ENCODE measurements at regions not wholly inside any gene's neighbourhood (a gene's known extent, or its start where the extent isn't known, plus 50 kb on each side); places are given as distances from the start of the nearest gene placed in this dataset.

- in situ Hi-C loops (cut with HindIII; ENCODE audit: low sequenced_read_pairs), result no loop called here
Observed at GRCh38 chr22:34045311-34045710, 125.0 kb upstream of the LARGE1 start.

GRCh38 chr22:34055525-34056200 is 135.4 kb upstream of the LARGE1 start:
- in situ Hi-C loops (cut with HindIII; ENCODE audit: low sequenced_read_pairs), result no loop called here

- in situ Hi-C loops (cut with HindIII; ENCODE audit: low sequenced_read_pairs), result no loop called here
Observed at GRCh38 chr22:34057726-34058125, 137.4 kb upstream of the LARGE1 start.

- in situ Hi-C loops (cut with HindIII; ENCODE audit: low sequenced_read_pairs), result no loop called here
Observed at GRCh38 chr22:34064696-34065095, 144.4 kb upstream of the LARGE1 start.

- in situ Hi-C loops (cut with HindIII; ENCODE audit: low sequenced_read_pairs), result no loop called here
Observed at GRCh38 chr22:34067031-34067430, 146.8 kb upstream of the LARGE1 start.

- in situ Hi-C loops (cut with HindIII; ENCODE audit: low sequenced_read_pairs), result no loop called here
Observed at GRCh38 chr22:34068001-34068400, 147.7 kb upstream of the LARGE1 start.

GRCh38 chr22:34070051-34070450 is 149.8 kb upstream of the LARGE1 start:
- in situ Hi-C loops (cut with HindIII; ENCODE audit: low sequenced_read_pairs), result no loop called here

GRCh38 chr22:34070531-34070930 is 150.3 kb upstream of the LARGE1 start:
- in situ Hi-C loops (cut with HindIII; ENCODE audit: low sequenced_read_pairs), result no loop called here

GRCh38 chr22:34072585-34072984 is 152.3 kb upstream of the LARGE1 start:
- in situ Hi-C loops (cut with HindIII; ENCODE audit: low sequenced_read_pairs), result no loop called here

GRCh38 chr22:34080433-34080832 is 160.2 kb upstream of the LARGE1 start:
- in situ Hi-C loops (cut with HindIII; ENCODE audit: low sequenced_read_pairs), result no loop called here

- in situ Hi-C loops (cut with HindIII; ENCODE audit: low sequenced_read_pairs), result no loop called here
Observed at GRCh38 chr22:34096770-34097169, 176.5 kb upstream of the LARGE1 start.

GRCh38 chr22:34099278-34099677 is 179.0 kb upstream of the LARGE1 start:
- in situ Hi-C loops (cut with HindIII; ENCODE audit: low sequenced_read_pairs), result no loop called here

GRCh38 chr22:34102633-34103032 is 182.4 kb upstream of the LARGE1 start:
- in situ Hi-C loops (cut with HindIII; ENCODE audit: low sequenced_read_pairs), result no loop called here

- in situ Hi-C loops (cut with HindIII; ENCODE audit: low sequenced_read_pairs), result no loop called here
Observed at GRCh38 chr22:34105461-34106062, 185.3 kb upstream of the LARGE1 start.

- in situ Hi-C loops (cut with HindIII; ENCODE audit: low sequenced_read_pairs), result no loop called here
Observed at GRCh38 chr22:34108168-34108567, 187.9 kb upstream of the LARGE1 start.

GRCh38 chr22:34111210-34111824 is 191.0 kb upstream of the LARGE1 start:
- in situ Hi-C loops (cut with HindIII; ENCODE audit: low sequenced_read_pairs), result no loop called here

- in situ Hi-C loops (cut with HindIII; ENCODE audit: low sequenced_read_pairs), result no loop called here
Observed at GRCh38 chr22:34113381-34113780, 193.1 kb upstream of the LARGE1 start.

- in situ Hi-C loops (cut with HindIII; ENCODE audit: low sequenced_read_pairs), result no loop called here
Observed at GRCh38 chr22:34114406-34114805, 194.1 kb upstream of the LARGE1 start.

- in situ Hi-C loops (cut with HindIII; ENCODE audit: low sequenced_read_pairs), result no loop called here
Observed at GRCh38 chr22:34115722-34116121, 195.4 kb upstream of the LARGE1 start.

- in situ Hi-C loops (cut with HindIII; ENCODE audit: low sequenced_read_pairs), result no loop called here
Observed at GRCh38 chr22:34116126-34116525, 195.8 kb upstream of the LARGE1 start.

GRCh38 chr22:34122042-34122441 is 201.8 kb upstream of the LARGE1 start:
- in situ Hi-C loops (cut with HindIII; ENCODE audit: low sequenced_read_pairs), result no loop called here

- in situ Hi-C loops (cut with HindIII; ENCODE audit: low sequenced_read_pairs), result no loop called here
Observed at GRCh38 chr22:34129691-34130486, 209.6 kb upstream of the LARGE1 start.

All from endothelial cell of hepatic sinusoid (primary cell).